HL-60 (cell line): ENCODE measurements at regions not wholly inside any gene's neighbourhood (a gene's known extent, or its start where the extent isn't known, plus 50 kb on each side); places are given as distances from the start of the nearest gene placed in this dataset.

ENCODE experiments used
- DNase-seq, 2 experiments: peaks; one replicate each; pipeline ENCODE4 v3.0.0-alpha.2; 2010 to 2020; ENCODE audit warnings: low read depth in 1 of 2, low spot score in 1 of 2
- H3K27ac ChIP-seq: fragments of 250-450 bp; sonication (Bioruptor Pico); replicated peaks from 2 replicates; pipeline ENCODE4 v1.5.1; 2020; ENCODE audit warnings: mild to moderate bottlenecking, moderate library complexity
- H3K27me3 ChIP-seq: fragments of 250-450 bp; sonication (Bioruptor Pico); 2 replicates; pipeline ENCODE4 v1.5.1; 2021; ENCODE audit warnings: mild to moderate bottlenecking, moderate library complexity; ENCODE audit not compliant: insufficient read depth, poor library complexity, severe bottlenecking
- H3K4me3 ChIP-seq: replicated peaks from 2 replicates; pipeline ENCODE4 v1.5.1; 2011; ENCODE audit warnings: mild to moderate bottlenecking, control low read depth, low read length; ENCODE audit not compliant: insufficient read depth
- CTCF ChIP-seq: IDR thresholded peaks from one replicate; pipeline ENCODE4 v1.5.1; 2011; ENCODE audit warnings: low read length, control low read depth, inconsistent platforms; ENCODE audit not compliant: insufficient read depth
- GABPA ChIP-seq: IDR thresholded peaks from 2 replicates; pipeline ENCODE4 v1.6.1; 2012; ENCODE audit warnings: low read depth
- POLR2AphosphoS5 ChIP-seq: IDR thresholded peaks from 2 replicates; pipeline ENCODE4 v1.6.1; 2012; ENCODE audit warnings: low read depth
- REST ChIP-seq: IDR thresholded peaks from 2 replicates; pipeline ENCODE4 v1.6.1; 2012; ENCODE audit warnings: low read depth; ENCODE audit not compliant: insufficient replicate concordance
- SPI1 ChIP-seq: IDR thresholded peaks from 2 replicates; pipeline ENCODE4 v1.6.1; 2012; ENCODE audit warnings: low read depth, mild to moderate bottlenecking, borderline replicate concordance

GRCh38 chr1:170240409-170240808 lies 94.7 kb downstream of the NTMT2 start:
- no peak overlapping the region for H3K27ac ChIP-seq
- no peaks in the 10 kb centered on the region for H3K27me3 ChIP-seq
- no peak for TF ChIP-seq REST
- DNase-seq: no peak
- H3K4me3 ChIP-seq: no peak overlapping the region

GRCh38 chr1:170241266-170241851 lies 95.6 kb downstream of the NTMT2 start:
- Histone ChIP-seq H3K27me3 (no peaks in the 10 kb centered on the region), H3K27ac (no peak overlapping the region), H3K4me3 (no peak overlapping the region)
- no peak for TF ChIP-seq SPI1
- no peak for TF ChIP-seq CTCF
- no peak for DNase-seq

- Histone ChIP-seq H3K27me3 (no peaks in the 10 kb centered on the region), H3K4me3 (no peak overlapping the region), H3K27ac (no peak overlapping the region)
- DNase-seq: no peak
- no peak for TF ChIP-seq GABPA
- no peak for TF ChIP-seq REST
- no peak for TF ChIP-seq POLR2AphosphoS5
- TF ChIP-seq CTCF: no peak
- no peak for TF ChIP-seq SPI1
These were observed 102.2 kb downstream of the NTMT2 start for GRCh38 chr1:170247751-170248521.

- Histone ChIP-seq H3K27ac (no peak overlapping the region), H3K27me3 (no peaks in the 10 kb centered on the region), H3K4me3 (no peak overlapping the region)
- no peak for DNase-seq
- no peak for TF ChIP-seq POLR2AphosphoS5
- TF ChIP-seq REST: no peak
- TF ChIP-seq GABPA: no peak
- TF ChIP-seq SPI1: no peak
- no peak for TF ChIP-seq CTCF
These were observed 104.9 kb downstream of the NTMT2 start for GRCh38 chr1:170250531-170251276.
